T-helper 1 cell treated with Interleukin-12 subunit alpha and Interleukin-12 subunit beta and Interleukin-4 antibody, amounts not matched to agents 30 μg/mL and 1 μg/mL, for 36 hours (primary cell): ENCODE measurements at regions not wholly inside any gene's neighbourhood (a gene's known extent, or its start where the extent isn't known, plus 50 kb on each side); places are given as distances from the start of the nearest gene placed in this dataset.

Experiments used
- H3K27ac Mint-ChIP-seq: one replicate; pipeline ENCODE4 v1.8.0; 2021; ENCODE audit warnings: mild to moderate bottlenecking, mixed read lengths
- H3K27me3 Mint-ChIP-seq: one replicate; pipeline ENCODE4 v1.8.0; 2021; ENCODE audit warnings: low read depth, mixed read lengths
- H3K36me3 Mint-ChIP-seq: one replicate; pipeline ENCODE4 v1.8.0; 2021; ENCODE audit warnings: low read depth, mixed read lengths
- H3K4me1 Mint-ChIP-seq: one replicate; pipeline ENCODE4 v1.8.0; 2021; ENCODE audit warnings: low read depth, mixed read lengths
- H3K4me3 Mint-ChIP-seq: one replicate; pipeline ENCODE4 v1.8.0; 2021; ENCODE audit warnings: mild to moderate bottlenecking, moderate library complexity, mixed read lengths
- H3K9me3 Mint-ChIP-seq: one replicate; pipeline ENCODE4 v1.8.0; 2021; ENCODE audit warnings: mixed read lengths

DNA sequence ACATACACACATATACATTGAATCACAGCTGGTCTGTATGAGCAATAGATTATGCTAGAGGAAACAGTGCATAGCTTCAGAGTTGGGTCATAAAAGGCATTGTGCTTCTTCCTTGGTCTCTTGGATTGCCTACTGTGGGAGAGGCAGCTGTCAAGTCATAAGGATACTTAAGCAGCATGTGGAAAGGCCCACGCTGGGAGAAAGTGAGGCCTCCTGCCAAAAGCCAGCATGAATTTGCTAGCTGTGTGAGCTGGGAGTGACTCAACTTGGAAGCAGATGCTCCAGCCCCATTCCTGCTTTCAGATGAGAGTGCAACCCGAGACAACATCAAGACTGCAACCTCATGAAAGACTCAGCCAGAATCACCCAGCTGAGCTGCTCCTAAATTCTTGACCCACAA is 311.9 kb upstream of the TBX3 start:
- Mint-ChIP-seq H3K36me3 (no peaks in the 10 kb centered on the region), H3K9me3 (peaks cover 22% of the 10 kb centered on the region), H3K4me3 (no peak overlapping the region), H3K27me3 (no peaks in the 10 kb centered on the region), H3K27ac (no peak overlapping the region), H3K4me1 (no peaks in the 10 kb centered on the region)

- Mint-ChIP-seq H3K27ac (no peak overlapping the region), H3K9me3 (peaks cover 20% of the 10 kb centered on the region), H3K36me3 (no peaks in the 10 kb centered on the region), H3K27me3 (no peaks in the 10 kb centered on the region), H3K4me1 (no peaks in the 10 kb centered on the region), H3K4me3 (no peak overlapping the region)
Observed at GRCh38 chr12:114993165-114993564, 309.2 kb upstream of the TBX3 start.

DNA sequence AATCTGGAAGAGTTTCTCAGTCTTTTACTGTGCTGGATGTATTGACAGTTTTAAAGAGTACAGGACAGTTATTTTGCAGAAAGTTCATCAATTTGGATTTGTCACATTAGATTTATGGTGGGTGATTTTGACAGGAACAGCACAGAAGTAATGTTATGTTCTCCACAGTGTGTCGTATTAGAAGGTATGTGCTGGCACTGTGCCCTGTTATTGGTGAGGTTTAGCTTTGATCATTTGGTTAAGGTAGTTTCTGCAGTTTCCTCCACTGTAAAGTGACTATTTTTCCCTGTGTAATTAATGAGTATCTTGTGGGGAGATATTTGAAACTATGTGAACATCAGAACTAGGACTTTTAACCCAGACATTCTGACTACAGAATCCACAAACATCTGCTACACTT is 308.5 kb upstream of the TBX3 start:
- H3K27ac Mint-ChIP-seq: no peak overlapping the region
- H3K27me3 Mint-ChIP-seq: no peaks in the 10 kb centered on the region
- H3K4me3 Mint-ChIP-seq: no peak overlapping the region
- H3K9me3 Mint-ChIP-seq: peaks cover 20% of the 10 kb centered on the region
- no peaks in the 10 kb centered on the region for H3K36me3 Mint-ChIP-seq
- no peaks in the 10 kb centered on the region for H3K4me1 Mint-ChIP-seq

GRCh38 chr12:114990381-114990780 is 306.4 kb upstream of the TBX3 start:
- Mint-ChIP-seq H3K27ac (no peak overlapping the region), H3K27me3 (no peaks in the 10 kb centered on the region), H3K4me1 (no peaks in the 10 kb centered on the region), H3K36me3 (no peaks in the 10 kb centered on the region), H3K9me3 (peaks cover 11% of the 10 kb centered on the region), H3K4me3 (no peak overlapping the region)

- no peaks in the 10 kb centered on the region for H3K4me1 Mint-ChIP-seq
- H3K9me3 Mint-ChIP-seq: peaks cover 18% of the 10 kb centered on the region
- H3K27me3 Mint-ChIP-seq: no peaks in the 10 kb centered on the region
- no peak overlapping the region for H3K27ac Mint-ChIP-seq
- H3K36me3 Mint-ChIP-seq: no peaks in the 10 kb centered on the region
- no peak overlapping the region for H3K4me3 Mint-ChIP-seq
Observed at GRCh38 chr12:114986849-114987248, 302.9 kb upstream of the TBX3 start.

- Mint-ChIP-seq H3K27ac (no peak overlapping the region), H3K9me3 (peaks cover 18% of the 10 kb centered on the region)
Observed at GRCh38 chr12:114986178-114986714, 302.3 kb upstream of the TBX3 start.

DNA sequence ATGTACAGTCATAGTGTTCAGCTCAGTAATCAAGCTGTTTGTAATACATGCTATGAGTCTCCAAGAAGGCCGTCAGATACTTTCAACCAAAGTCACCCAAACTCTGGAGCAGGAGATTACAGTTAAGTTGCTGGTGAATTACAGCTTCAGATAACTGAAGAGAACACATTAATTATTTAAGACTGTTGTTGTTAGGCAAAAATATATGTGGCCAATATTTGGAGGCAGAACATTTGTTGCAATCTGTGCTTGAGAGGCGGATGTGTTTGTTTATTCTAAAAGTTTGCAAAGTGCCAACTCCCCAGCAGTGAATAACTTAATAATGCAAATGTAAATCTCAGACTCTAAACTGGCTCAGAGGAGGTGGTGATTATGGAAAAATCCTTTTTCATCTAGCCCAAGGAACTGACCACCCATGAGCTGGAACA is 300.7 kb upstream of the TBX3 start:
- Mint-ChIP-seq H3K4me1 (no peaks in the 10 kb centered on the region), H3K36me3 (no peaks in the 10 kb centered on the region), H3K27me3 (no peaks in the 10 kb centered on the region), H3K9me3 (peaks cover 18% of the 10 kb centered on the region), H3K27ac (no peak overlapping the region), H3K4me3 (no peak overlapping the region)

More at GRCh38 chr12:114986178-114986714, 302.3 kb upstream of the TBX3 start:
- no peaks in the 10 kb centered on the region for H3K27me3 Mint-ChIP-seq
- H3K4me1 Mint-ChIP-seq: no peaks in the 10 kb centered on the region
- no peaks in the 10 kb centered on the region for H3K36me3 Mint-ChIP-seq
- no peak overlapping the region for H3K4me3 Mint-ChIP-seq

DNA sequence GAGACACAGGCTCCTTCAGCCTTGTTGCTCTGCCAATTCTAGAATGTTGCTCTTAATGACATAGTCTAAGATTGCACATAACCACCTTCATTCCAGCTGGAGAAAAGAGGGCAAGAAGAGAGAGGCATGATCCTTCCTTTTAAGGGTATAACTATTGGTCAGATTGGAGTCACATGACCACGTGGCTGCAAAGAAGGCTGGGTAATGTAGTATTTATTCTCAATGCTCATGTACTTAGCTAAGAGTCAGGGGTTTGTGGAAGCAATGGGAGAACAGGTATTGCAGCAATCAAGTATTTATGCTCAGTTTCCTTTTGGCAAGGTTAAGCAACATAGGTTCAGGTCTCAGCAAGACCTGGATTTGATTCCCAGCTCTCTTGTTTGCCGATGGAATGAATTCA is 298.8 kb upstream of the TBX3 start:
- Mint-ChIP-seq H3K36me3 (no peaks in the 10 kb centered on the region), H3K4me3 (no peak overlapping the region), H3K4me1 (no peaks in the 10 kb centered on the region), H3K27me3 (no peaks in the 10 kb centered on the region), H3K9me3 (peaks cover 15% of the 10 kb centered on the region), H3K27ac (no peak overlapping the region)

DNA sequence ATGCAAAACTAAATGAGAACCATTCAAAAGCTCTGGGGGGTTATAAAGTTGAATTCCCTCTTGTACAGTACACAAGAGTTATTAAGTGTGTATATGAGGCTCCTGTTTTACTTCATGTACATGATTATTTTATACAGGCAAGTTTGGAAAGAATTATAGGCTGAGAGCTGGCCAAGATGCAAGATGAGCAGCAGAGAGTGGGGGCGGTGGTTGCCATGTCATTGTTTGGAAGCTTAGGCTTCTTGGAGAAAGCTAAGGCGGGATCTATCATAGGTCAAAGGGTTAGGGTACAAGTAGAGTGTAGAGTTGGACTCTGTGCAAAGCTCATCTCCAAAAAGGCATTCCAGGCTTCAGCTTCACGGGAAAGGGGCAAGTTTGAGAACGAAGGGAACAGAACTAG is 297.1 kb upstream of the TBX3 start:
- Mint-ChIP-seq H3K4me3 (no peak overlapping the region), H3K27ac (no peak overlapping the region), H3K4me1 (no peaks in the 10 kb centered on the region), H3K9me3 (peaks cover 15% of the 10 kb centered on the region), H3K36me3 (no peaks in the 10 kb centered on the region), H3K27me3 (no peaks in the 10 kb centered on the region)

DNA sequence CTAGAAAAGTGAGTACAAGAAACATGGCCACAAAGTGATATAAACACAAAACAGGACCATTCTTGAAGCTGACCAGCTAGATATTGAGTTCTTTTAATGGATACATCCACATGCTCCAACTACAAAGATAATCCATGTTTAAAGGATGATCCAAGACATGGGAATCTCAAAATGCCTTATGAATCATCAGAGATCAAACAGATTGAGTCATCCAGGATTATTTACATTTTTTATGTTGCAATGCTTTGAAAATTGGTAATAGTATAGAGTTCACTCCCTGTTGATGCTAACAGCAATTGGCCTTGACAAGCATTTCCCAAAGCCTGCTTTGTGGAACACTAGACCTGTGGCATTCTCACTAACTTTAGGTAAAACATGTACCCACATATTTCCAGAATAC is 293.0 kb upstream of the TBX3 start:
- Mint-ChIP-seq H3K9me3 (peaks cover 7% of the 10 kb centered on the region), H3K27me3 (no peaks in the 10 kb centered on the region), H3K27ac (no peak overlapping the region), H3K4me1 (no peaks in the 10 kb centered on the region), H3K36me3 (no peaks in the 10 kb centered on the region), H3K4me3 (no peak overlapping the region)

GRCh38 chr12:114976372-114976771 is 292.4 kb upstream of the TBX3 start:
- Mint-ChIP-seq H3K4me3 (no peak overlapping the region), H3K4me1 (no peaks in the 10 kb centered on the region), H3K27me3 (no peaks in the 10 kb centered on the region), H3K9me3 (peaks cover 5% of the 10 kb centered on the region), H3K27ac (no peak overlapping the region), H3K36me3 (no peaks in the 10 kb centered on the region)

DNA sequence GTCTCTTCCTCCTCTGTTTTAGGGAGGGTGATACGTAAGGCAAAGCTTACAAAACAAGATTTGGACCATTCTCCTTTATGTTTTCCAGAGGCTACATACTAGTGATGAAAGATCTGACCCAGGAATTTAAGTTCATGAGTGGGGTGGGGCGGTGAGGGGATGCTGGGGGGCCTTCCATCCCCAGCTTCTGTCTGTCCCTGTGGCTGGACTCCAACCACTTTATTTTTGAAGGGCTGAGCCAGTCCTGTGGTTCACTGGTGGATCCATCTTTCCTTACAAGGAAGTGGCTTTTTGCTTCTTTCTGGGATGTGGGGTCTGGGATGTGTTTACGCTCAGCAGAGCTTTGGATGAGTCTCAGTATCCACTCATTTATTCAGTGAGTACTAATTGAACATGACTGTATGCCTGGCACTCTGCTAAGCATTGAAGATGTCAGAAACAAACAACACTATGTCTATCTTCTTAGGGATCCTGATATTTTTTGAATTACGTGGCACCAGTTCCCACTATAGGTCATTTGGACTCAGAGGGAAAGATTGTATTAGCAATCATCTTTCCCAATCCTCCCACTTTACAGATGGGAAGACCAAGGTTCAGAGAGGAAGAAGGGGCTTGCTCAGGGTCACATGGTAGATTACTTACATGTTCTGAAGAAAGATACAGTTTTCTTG is 291.8 kb upstream of the TBX3 start:
- H3K9me3 Mint-ChIP-seq: peaks cover 5% of the 10 kb centered on the region
- H3K27ac Mint-ChIP-seq: no peak overlapping the region
- no peak overlapping the region for H3K4me3 Mint-ChIP-seq
- H3K36me3 Mint-ChIP-seq: no peaks in the 10 kb centered on the region
- no peaks in the 10 kb centered on the region for H3K4me1 Mint-ChIP-seq
- H3K27me3 Mint-ChIP-seq: no peaks in the 10 kb centered on the region

DNA sequence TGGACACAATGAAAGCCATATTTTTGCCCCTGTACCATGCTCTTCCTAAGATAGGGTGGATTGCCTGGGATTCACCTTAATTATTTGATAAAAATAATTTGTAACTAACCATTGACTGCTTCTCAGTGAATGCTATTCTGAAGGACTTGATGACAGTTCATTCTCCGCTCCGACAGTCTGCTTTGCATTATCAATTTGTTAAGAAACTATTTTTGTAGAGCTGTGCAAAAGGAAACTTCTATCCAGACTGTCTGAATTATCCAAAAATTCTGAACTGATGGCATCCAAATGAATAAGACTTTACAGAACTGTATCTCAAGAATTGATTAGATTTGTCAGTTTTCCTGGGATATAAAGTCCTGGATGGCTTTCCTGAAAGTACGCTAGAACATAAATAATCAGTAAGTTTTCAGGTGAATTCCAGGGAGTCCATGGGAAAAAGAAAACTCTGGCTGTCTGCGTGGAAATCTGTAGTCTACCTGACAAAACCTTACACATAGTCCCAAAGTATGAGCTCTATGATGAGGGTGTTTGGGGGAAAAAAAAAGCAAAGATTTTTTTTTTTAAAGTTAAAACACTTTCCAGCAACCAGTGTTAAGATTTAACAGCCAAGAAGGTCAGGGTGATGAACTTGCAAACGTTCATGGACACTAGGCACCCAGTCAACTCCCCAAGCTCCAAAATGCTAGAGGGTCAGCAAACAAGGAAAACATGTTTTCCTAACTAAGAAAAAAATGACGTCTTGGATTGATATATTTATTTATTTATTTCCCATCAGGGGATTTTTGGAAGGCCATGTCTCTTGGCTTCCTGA is 291.1 kb upstream of the TBX3 start:
- Mint-ChIP-seq H3K36me3 (no peaks in the 10 kb centered on the region), H3K4me3 (no peak overlapping the region), H3K4me1 (no peaks in the 10 kb centered on the region), H3K27ac (no peak overlapping the region), H3K9me3 (peaks cover 5% of the 10 kb centered on the region), H3K27me3 (no peaks in the 10 kb centered on the region)

DNA sequence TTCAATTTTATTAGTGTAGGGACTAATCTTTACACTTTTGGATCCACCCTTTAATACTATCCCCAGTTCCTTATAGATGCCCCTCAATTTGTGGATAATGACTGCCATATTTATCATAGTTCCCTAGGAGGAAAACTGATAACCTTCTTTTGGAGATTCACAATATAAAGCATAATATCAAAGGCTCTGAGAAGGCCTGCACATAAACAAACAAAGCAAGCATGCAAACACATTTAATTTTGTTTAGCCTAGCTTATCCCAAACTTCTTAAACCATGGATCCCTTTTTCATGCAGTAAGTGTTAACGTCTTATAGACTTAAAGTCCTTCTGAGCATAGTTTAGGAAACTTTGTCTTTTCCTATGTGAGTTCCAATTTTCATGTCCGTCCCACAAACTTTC is 290.4 kb upstream of the TBX3 start:
- no peak overlapping the region for H3K4me3 Mint-ChIP-seq
- no peaks in the 10 kb centered on the region for H3K4me1 Mint-ChIP-seq
- H3K9me3 Mint-ChIP-seq: peaks cover 9% of the 10 kb centered on the region
- H3K27ac Mint-ChIP-seq: no peak overlapping the region
- no peaks in the 10 kb centered on the region for H3K36me3 Mint-ChIP-seq
- no peaks in the 10 kb centered on the region for H3K27me3 Mint-ChIP-seq

GRCh38 chr12:114968727-114969126 is 284.8 kb upstream of the TBX3 start:
- no peaks in the 10 kb centered on the region for H3K27me3 Mint-ChIP-seq
- H3K4me3 Mint-ChIP-seq: no peak overlapping the region
- H3K27ac Mint-ChIP-seq: no peak overlapping the region
- no peaks in the 10 kb centered on the region for H3K4me1 Mint-ChIP-seq
- H3K36me3 Mint-ChIP-seq: no peaks in the 10 kb centered on the region
- H3K9me3 Mint-ChIP-seq: peaks cover 13% of the 10 kb centered on the region
